ENCODE measurements at regions not wholly inside any gene's neighbourhood (a gene's known extent, or its start where the extent isn't known, plus 50 kb on each side); places are given as distances from the start of the nearest gene placed in this dataset.

- H3K4me1 ChIP-seq = no peaks in the 10 kb centered on the region
- no peaks in the 10 kb centered on the region for H3K36me3 ChIP-seq
- H3K27ac ChIP-seq = no peak overlapping the region
- intact Hi-C loops (cut with DNase I) = no loop called here
- H3K4me3 ChIP-seq (replicated peaks in 1 of 3) = no peak overlapping the region
- no peaks in the 10 kb centered on the region for H3K27me3 ChIP-seq
- no peaks in the 10 kb centered on the region for H3K9me3 ChIP-seq
- TF ChIP-seq POLR2A (IDR thresholded peaks at IDR 0.05) (no peak), CTCF (IDR thresholded peaks at IDR 0.05) (no peak)
- no peak for DNase-seq
Measured at GRCh38 chr14:84375235-84375634, 1154.7 kb upstream of the FLRT2 start.

GRCh38 chr14:84390010-84390409, 1139.9 kb upstream of the FLRT2 start:
- no peak for DNase-seq
- 79 to 82% methylated on average over 3 of the region's 3 CpGs for WGBS, 2 donors
- Histone ChIP-seq H3K9me3 (no peaks in the 10 kb centered on the region), H3K27ac (no peak overlapping the region), H3K36me3 (no peaks in the 10 kb centered on the region), H3K4me3 (replicated peaks in 1 of 3) (no peak overlapping the region), H3K27me3 (no peaks in the 10 kb centered on the region), H3K4me1 (no peaks in the 10 kb centered on the region)
- intact Hi-C loops (cut with DNase I) = no loop called here
- TF ChIP-seq POLR2A (IDR thresholded peaks at IDR 0.05) (no peak), CTCF (IDR thresholded peaks at IDR 0.05) (no peak)

GRCh38 chr14:84397631-84398030, 1132.3 kb upstream of the FLRT2 start:
- Histone ChIP-seq H3K27me3 (no peaks in the 10 kb centered on the region), H3K4me3 (replicated peaks in 1 of 3) (no peak overlapping the region), H3K27ac (no peak overlapping the region), H3K4me1 (peaks cover 0 to 2% of the 10 kb centered on the region in 2 donors), H3K36me3 (no peaks in the 10 kb centered on the region), H3K9me3 (no peaks in the 10 kb centered on the region)
- DNase-seq = no peak
- TF ChIP-seq CTCF (IDR thresholded peaks at IDR 0.05) = no peak
- no peak for TF ChIP-seq POLR2A (IDR thresholded peaks at IDR 0.05)
- 88 to 98% methylated on average over 3 of the region's 3 CpGs for WGBS, 2 donors
- intact Hi-C loops (cut with DNase I) = no loop called here

GRCh38 chr14:84399296-84399910, 1130.5 kb upstream of the FLRT2 start:
- 96 to 97% methylated on average over 16 to 57 of the region's 62 CpGs for WGBS, 2 donors
- H3K27me3 ChIP-seq = no peaks in the 10 kb centered on the region
- H3K4me3 ChIP-seq (replicated peaks in 1 of 3) = no peak overlapping the region
- no peak for DNase-seq
- intact Hi-C loops (cut with DNase I) = no loop called here
- no peaks in the 10 kb centered on the region for H3K9me3 ChIP-seq
- no peaks in the 10 kb centered on the region for H3K36me3 ChIP-seq
- H3K27ac ChIP-seq = no peak overlapping the region
- peaks cover 6 to 16% of the 10 kb centered on the region in 2 donors for H3K4me1 ChIP-seq
- TF ChIP-seq CTCF (IDR thresholded peaks at IDR 0.05) (no peak), POLR2A (IDR thresholded peaks at IDR 0.05) (no peak)

- no peak overlapping the region for H3K27ac ChIP-seq
- intact Hi-C loops (cut with DNase I) = no loop called here
- no peak for DNase-seq
- no peaks in the 10 kb centered on the region for H3K9me3 ChIP-seq
- TF ChIP-seq POLR2A (IDR thresholded peaks at IDR 0.05) (no peak), CTCF (IDR thresholded peaks at IDR 0.05) (no peak)
- H3K4me3 ChIP-seq (replicated peaks in 1 of 3) = no peak overlapping the region
- H3K4me1 ChIP-seq = peaks cover 12 to 23% of the 10 kb centered on the region in 2 donors
- H3K36me3 ChIP-seq = no peaks in the 10 kb centered on the region
- WGBS, 2 donors = 86 to 90% methylated on average over 3 of the region's 3 CpGs
- H3K27me3 ChIP-seq = no peaks in the 10 kb centered on the region
Measured at GRCh38 chr14:84401631-84402030, 1128.3 kb upstream of the FLRT2 start.
